ENCODE measurements at regions not wholly inside any gene's neighbourhood (a gene's known extent, or its start where the extent isn't known, plus 50 kb on each side); places are given as distances from the start of the nearest gene placed in this dataset.

DNA sequence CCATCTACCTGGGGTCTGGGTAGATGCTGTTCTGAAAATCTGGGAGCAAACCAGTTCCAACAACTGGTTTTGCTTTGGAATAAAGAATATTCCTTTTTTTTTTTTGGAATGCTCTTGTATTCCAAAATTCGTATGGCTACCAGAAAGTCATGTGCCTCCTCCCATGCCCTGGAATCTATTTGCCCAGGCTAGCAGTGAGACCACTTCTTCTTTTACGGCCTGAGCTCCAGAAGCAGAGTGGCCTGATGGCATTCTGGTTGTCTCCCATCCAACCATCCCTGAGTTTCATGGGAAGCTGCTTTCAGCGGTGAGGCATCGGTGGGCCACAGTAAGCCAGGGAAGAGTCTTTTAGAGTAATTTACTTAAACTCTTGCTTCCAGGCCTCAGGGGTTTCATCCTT lies 113.4 kb upstream of the RAB4A start:
- TF ChIP-seq EZH2 (IDR thresholded peaks at IDR 0.05; ENCODE audit: low read depth) = no peak
- TF ChIP-seq, protein P1, sequence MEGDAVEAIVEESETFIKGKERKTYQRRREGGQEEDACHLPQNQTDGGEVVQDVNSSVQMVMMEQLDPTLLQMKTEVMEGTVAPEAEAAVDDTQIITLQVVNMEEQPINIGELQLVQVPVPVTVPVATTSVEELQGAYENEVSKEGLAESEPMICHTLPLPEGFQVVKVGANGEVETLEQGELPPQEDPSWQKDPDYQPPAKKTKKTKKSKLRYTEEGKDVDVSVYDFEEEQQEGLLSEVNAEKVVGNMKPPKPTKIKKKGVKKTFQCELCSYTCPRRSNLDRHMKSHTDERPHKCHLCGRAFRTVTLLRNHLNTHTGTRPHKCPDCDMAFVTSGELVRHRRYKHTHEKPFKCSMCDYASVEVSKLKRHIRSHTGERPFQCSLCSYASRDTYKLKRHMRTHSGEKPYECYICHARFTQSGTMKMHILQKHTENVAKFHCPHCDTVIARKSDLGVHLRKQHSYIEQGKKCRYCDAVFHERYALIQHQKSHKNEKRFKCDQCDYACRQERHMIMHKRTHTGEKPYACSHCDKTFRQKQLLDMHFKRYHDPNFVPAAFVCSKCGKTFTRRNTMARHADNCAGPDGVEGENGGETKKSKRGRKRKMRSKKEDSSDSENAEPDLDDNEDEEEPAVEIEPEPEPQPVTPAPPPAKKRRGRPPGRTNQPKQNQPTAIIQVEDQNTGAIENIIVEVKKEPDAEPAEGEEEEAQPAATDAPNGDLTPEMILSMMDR (conservative IDR thresholded peaks at IDR 0.05) = no peak

Data from PC-9 (cell line).